Smooth muscle cell (in vitro differentiated cells): ENCODE measurements at regions not wholly inside any gene's neighbourhood (a gene's known extent, or its start where the extent isn't known, plus 50 kb on each side); places are given as distances from the start of the nearest gene placed in this dataset.
"Not testable (repeated sequence)": the region's sequence is repeated elsewhere in the genome, so short reads cannot be mapped to it uniquely, and the experiment has no call there.

ENCODE experiments used
- DNase-seq: peaks from one replicate; lab custom pipeline; 2025; ENCODE audit not compliant: unreplicated experiment; lab: John Stamatoyannopoulos, UW
- H2AFZ ChIP-seq: fragments of 200-600 bp; sonication (generic); 2 replicates; pipeline ENCODE4 v1.6.0; 2016; ENCODE audit warnings: antibody characterized with exemption, low read depth, mild to moderate bottlenecking
- H3F3A ChIP-seq: fragments of 200-600 bp; sonication (generic); 2 replicates; pipeline ENCODE4 v1.6.0; 2017; ENCODE audit warnings: antibody characterized with exemption, low read depth
- H3K27ac ChIP-seq: fragments of 200-600 bp; sonication (generic); 2 replicates; pipeline ENCODE4 v1.5.1; 2016; ENCODE audit warnings: low read depth, mild to moderate bottlenecking
- H3K27me3 ChIP-seq: fragments of 200-600 bp; sonication (generic); 2 replicates; pipeline ENCODE4 v1.6.1; 2016; ENCODE audit warnings: low read depth, mild to moderate bottlenecking
- H3K36me3 ChIP-seq: fragments of 200-600 bp; sonication (generic); 2 replicates; pipeline ENCODE4 v1.5.1; 2016; ENCODE audit warnings: low read depth
- H3K4me1 ChIP-seq: fragments of 200-600 bp; sonication (generic); 2 replicates; pipeline ENCODE4 v1.5.1; 2016; ENCODE audit warnings: low read depth
- H3K4me2 ChIP-seq: fragments of 200-600 bp; sonication (generic); 2 replicates; pipeline ENCODE4 v1.6.0; 2016; ENCODE audit warnings: mild to moderate bottlenecking
- H3K4me3 ChIP-seq: fragments of 200-600 bp; sonication (generic); 2 replicates; pipeline ENCODE4 v1.5.1; 2016; ENCODE audit warnings: mild to moderate bottlenecking
- H3K79me2 ChIP-seq: fragments of 200-600 bp; sonication (generic); 2 replicates; pipeline ENCODE4 v1.6.0; 2016; ENCODE audit warnings: low read depth, mild to moderate bottlenecking
- H3K9ac ChIP-seq: fragments of 200-600 bp; sonication (generic); 2 replicates; pipeline ENCODE4 v1.6.0; 2016; ENCODE audit warnings: low read depth
- H3K9me3 ChIP-seq: fragments of 200-600 bp; sonication (generic); replicated peaks from 2 replicates; pipeline ENCODE4 v1.5.1; 2016; ENCODE audit warnings: low read depth
- H4K20me1 ChIP-seq: fragments of 200-600 bp; sonication (generic); 2 replicates; pipeline ENCODE4 v1.6.0; 2016; ENCODE audit warnings: low read depth
- CTCF ChIP-seq: fragments of 200-600 bp; sonication (generic); IDR thresholded peaks from 2 replicates; pipeline ENCODE4 v1.5.1; 2017; ENCODE audit warnings: borderline replicate concordance, mild to moderate bottlenecking, antibody characterized with exemption; ENCODE audit not compliant: insufficient read depth, poor library complexity, severe bottlenecking
- WGBS: methylation state at CpG from one replicate; pipeline ENCODE4 v1.1.7; 2016; ENCODE audit warnings: low lambda C conversion rate; 5-methylcytosine and 5-hydroxymethylcytosine counted together

DNA sequence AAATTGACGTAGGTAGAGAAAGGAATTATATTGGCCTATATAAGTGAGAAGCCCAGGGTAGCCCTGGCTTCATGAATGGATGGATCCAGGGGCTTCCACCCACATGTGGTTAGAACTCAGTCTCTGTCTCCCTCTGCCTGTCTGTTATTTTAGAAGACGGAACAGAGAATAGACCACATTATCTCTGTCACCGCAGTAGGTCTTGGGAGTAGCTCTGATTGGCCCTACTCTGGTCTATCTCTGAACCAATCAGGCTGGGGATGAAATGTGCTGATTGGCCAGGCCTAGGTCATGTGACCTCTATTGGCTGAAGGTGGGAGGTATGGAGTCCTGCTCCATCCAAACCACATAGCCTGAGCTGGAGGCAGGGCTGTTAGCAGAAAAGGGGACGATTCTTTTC lies 143.0 kb upstream of the PRR23C start:
- Histone ChIP-seq H3F3A (no peaks in the 10 kb centered on the region), H3K4me1 (no peaks in the 10 kb centered on the region), H3K9ac (no peak overlapping the region), H4K20me1 (no peaks in the 10 kb centered on the region), H2AFZ (no peak overlapping the region), H3K79me2 (no peaks in the 10 kb centered on the region), H3K4me2 (no peak overlapping the region), H3K9me3 (no peaks in the 10 kb centered on the region), H3K27ac (no peak overlapping the region), H3K4me3 (no peak overlapping the region), H3K27me3 (no peaks in the 10 kb centered on the region), H3K36me3 (no peaks in the 10 kb centered on the region)
- TF ChIP-seq CTCF, result no peak
- no peak for DNase-seq
- WGBS, result 92% methylated on average over 4 of the region's 4 CpGs

DNA sequence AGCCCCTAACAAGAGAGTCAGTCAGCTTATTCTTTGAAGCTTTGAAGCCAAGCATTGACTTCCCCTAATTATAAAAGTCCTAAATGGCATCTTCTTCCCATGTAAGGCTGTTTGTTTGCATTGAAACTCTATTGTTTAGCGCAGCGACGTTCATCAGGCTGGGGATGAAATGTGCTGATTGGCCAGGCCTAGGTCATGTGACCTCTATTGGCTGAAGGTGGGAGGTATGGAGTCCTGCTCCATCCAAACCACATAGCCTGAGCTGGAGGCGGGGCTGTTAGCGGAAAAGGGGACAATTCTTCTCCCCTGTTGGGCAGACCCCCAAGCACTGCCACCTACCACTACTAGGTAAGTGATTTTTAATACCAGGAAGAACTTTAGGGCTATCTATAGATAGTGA lies 145.3 kb upstream of the PRR23C start:
- H3K27me3 ChIP-seq, result no peaks in the 10 kb centered on the region
- H3K4me1 ChIP-seq, result no peaks in the 10 kb centered on the region
- no peak for TF ChIP-seq CTCF
- no peaks in the 10 kb centered on the region for H3F3A ChIP-seq
- no peak overlapping the region for H3K27ac ChIP-seq
- no peaks in the 10 kb centered on the region for H4K20me1 ChIP-seq
- no peaks in the 10 kb centered on the region for H3K79me2 ChIP-seq
- WGBS, result 87% methylated on average over 5 of the region's 5 CpGs
- no peak for DNase-seq
- H3K4me2 ChIP-seq, result no peak overlapping the region
- H3K9ac ChIP-seq, result no peak overlapping the region
- H3K4me3 ChIP-seq, result no peak overlapping the region
- H3K9me3 ChIP-seq, result no peaks in the 10 kb centered on the region
- no peak overlapping the region for H2AFZ ChIP-seq
- H3K36me3 ChIP-seq, result no peaks in the 10 kb centered on the region

DNA sequence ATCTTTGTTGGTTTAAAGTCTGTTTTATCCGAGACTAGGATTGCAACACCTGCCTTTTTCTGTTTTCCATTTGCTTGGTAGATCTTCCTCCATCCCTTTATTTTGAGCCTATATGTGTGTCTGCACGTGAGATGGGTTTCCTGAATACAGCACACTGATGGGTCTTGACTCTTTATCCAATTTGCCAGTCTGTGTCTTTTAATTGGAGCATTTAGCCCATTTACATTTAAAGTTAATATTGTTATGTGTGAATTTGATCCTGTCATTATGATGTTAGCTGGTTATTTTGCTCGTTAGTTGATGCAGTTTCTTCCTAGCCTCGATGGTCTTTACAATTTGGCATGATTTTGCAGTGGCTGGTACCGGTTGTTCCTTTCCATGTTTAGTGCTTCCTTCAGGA lies 149.4 kb upstream of the MRPS22 start:
- 90% methylated on average over 2 of the region's 5 CpGs for WGBS
- not testable (repeated sequence) for H2AFZ ChIP-seq

DNA sequence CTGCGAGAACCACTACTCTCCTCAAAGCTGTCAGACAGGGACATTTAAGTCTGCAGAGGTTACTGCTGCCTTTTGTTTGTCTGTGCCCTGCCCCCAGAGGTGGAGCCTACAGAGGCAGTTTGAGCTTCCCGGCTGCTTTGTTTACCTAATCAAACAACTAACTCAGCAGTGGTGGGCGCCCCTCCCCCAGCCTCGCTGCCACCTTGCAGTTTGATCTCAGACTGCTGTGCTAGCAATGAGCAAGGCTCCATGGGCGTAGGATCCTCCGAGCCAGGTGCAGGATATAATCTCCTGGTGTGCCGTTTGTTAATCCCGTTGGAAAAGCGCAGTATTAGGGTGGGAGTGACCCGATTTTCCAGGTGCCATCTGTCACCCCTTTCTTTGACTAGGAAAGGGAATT lies 147.7 kb upstream of the MRPS22 start:
- H3F3A ChIP-seq, result not testable (repeated sequence)
- 92% methylated on average over 10 of the region's 10 CpGs for WGBS

More for the DNA sequence above, 149.4 kb upstream of the MRPS22 start:
- not testable (repeated sequence) for H3K79me2 ChIP-seq, H3K4me2 ChIP-seq, H3F3A ChIP-seq, DNase-seq, H3K4me3 ChIP-seq, H3K36me3 ChIP-seq, H4K20me1 ChIP-seq, H3K27me3 ChIP-seq, H3K9me3 ChIP-seq, H3K27ac ChIP-seq, H3K4me1 ChIP-seq, H3K9ac ChIP-seq

DNA sequence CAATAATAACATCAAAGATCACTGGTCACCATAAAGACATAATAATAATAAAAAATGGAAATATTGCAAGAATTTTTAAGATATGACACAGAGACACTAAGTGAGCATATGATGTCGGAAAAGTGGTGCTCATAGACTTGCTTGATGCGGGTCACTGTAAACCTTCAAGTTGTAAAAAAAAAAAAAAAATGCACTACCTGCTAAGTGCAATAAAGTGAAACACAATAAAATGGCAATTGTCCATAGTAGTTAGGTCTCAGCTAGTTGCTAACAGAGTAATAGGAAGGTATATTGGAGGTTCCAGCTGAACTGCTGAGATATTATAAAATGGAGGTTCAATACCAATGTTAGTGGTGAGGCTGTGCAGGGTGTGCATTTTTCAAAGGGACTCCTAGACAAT lies 146.6 kb upstream of the MRPS22 start:
- WGBS, result 87% methylated on average over 2 of the region's 2 CpGs
- Histone ChIP-seq H3K27me3 (no peaks in the 10 kb centered on the region), H3K27ac (no peak overlapping the region), H2AFZ (no peak overlapping the region), H3K79me2 (no peaks in the 10 kb centered on the region), H3K4me1 (no peaks in the 10 kb centered on the region), H3K4me2 (no peak overlapping the region), H3K36me3 (no peaks in the 10 kb centered on the region), H3K4me3 (no peak overlapping the region), H4K20me1 (no peaks in the 10 kb centered on the region), H3K9me3 (no peaks in the 10 kb centered on the region), H3F3A (no peaks in the 10 kb centered on the region), H3K9ac (no peak overlapping the region)
- no peak for DNase-seq
- TF ChIP-seq CTCF, result no peak

More for the DNA sequence above, 147.7 kb upstream of the MRPS22 start:
- H3K4me1 ChIP-seq, H3K4me2 ChIP-seq, H3K79me2 ChIP-seq, H3K36me3 ChIP-seq, DNase-seq, H4K20me1 ChIP-seq, H3K9me3 ChIP-seq, H2AFZ ChIP-seq, H3K27me3 ChIP-seq, H3K27ac ChIP-seq, H3K4me3 ChIP-seq, H3K9ac ChIP-seq: not testable (repeated sequence)
